ENCODE measurements at regions not wholly inside any gene's neighbourhood (a gene's known extent, or its start where the extent isn't known, plus 50 kb on each side); places are given as distances from the start of the nearest gene placed in this dataset.
A peak's percentile ranks its signal among the peaks of the same experiment; 100 is the strongest.

DNA sequence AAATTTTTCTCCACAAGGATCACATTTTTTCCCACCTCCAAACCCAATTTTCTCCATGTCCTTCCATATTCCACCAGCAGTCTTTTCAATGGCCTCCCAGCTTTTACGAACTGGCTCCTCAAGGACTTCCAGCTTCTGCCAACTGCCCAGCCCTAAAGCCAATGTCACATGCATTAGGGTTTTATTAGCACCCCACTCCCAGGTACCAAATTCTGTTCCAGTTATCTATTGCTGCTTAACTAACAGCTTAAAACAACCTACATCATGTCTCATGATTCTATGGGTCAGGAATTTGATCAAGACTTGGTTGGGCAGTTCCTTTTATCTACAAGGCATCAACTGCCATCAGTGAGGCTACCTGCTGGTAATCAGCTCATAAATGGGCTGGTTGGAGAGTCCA lies 151.3 kb downstream of the SPTSSA start:
- H3K4me3 ChIP-seq (replicated peaks; ENCODE audit: low read depth, low read length) = no peak overlapping the region
- DNase-seq (ENCODE audit: extremely low read depth, low read depth) = no peak
- TF ChIP-seq, protein P1, sequence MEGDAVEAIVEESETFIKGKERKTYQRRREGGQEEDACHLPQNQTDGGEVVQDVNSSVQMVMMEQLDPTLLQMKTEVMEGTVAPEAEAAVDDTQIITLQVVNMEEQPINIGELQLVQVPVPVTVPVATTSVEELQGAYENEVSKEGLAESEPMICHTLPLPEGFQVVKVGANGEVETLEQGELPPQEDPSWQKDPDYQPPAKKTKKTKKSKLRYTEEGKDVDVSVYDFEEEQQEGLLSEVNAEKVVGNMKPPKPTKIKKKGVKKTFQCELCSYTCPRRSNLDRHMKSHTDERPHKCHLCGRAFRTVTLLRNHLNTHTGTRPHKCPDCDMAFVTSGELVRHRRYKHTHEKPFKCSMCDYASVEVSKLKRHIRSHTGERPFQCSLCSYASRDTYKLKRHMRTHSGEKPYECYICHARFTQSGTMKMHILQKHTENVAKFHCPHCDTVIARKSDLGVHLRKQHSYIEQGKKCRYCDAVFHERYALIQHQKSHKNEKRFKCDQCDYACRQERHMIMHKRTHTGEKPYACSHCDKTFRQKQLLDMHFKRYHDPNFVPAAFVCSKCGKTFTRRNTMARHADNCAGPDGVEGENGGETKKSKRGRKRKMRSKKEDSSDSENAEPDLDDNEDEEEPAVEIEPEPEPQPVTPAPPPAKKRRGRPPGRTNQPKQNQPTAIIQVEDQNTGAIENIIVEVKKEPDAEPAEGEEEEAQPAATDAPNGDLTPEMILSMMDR (IDR thresholded peaks at IDR 0.05; ENCODE audit: low read depth, low read length, missing control alignments) = no peak

DNA sequence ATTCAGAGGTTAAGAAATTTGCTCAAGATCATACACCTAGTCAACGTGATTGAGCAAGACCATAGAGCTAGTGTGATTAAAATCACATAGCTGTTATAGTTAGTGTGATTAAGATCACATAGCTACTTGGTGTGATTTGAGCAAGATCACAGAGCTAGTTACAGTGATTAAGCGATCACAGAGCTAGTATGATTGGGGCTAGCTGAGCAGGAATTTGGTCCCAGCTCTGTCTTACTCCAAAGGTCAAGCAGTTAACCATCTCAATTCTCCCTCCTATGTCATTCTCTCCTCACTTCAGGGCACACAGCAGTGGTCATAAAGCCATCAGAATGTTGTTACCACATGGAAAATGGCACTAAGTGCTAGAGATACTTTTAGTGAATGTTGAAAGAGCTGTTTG lies 158.2 kb downstream of the SPTSSA start:
- no peak for DNase-seq (ENCODE audit: extremely low read depth, low read depth)
- H3K4me3 ChIP-seq (replicated peaks; ENCODE audit: low read depth, low read length) = no peak overlapping the region
- TF ChIP-seq, protein P1 (IDR thresholded peaks at IDR 0.05; ENCODE audit: low read depth, low read length, missing control alignments) = no peak

DNA sequence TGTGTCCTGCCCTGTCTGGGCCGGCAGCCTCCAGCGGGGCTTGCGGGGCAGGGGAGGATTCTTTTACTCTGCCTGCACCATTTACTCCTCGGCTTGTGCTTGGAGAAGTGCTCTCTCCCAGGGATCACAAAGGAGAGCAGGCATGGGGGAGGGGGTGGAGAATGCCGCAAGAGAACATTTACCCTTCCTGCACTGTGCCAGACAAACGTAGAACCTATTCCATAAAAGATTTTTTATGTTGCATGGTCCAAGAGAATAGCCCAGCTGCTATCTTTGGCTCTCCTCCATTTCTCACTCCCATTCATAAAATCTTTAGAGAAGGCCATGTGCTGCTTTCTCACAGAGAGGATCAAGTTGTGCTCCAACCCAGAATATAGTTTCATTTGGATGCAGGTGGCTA lies 159.4 kb downstream of the SPTSSA start:
- no peak overlapping the region for H3K4me3 ChIP-seq (replicated peaks; ENCODE audit: low read depth, low read length)
- TF ChIP-seq, protein P1 (IDR thresholded peaks at IDR 0.05; ENCODE audit: low read depth, low read length, missing control alignments) = no peak
- DNase-seq (ENCODE audit: extremely low read depth, low read depth) = no peak

DNA sequence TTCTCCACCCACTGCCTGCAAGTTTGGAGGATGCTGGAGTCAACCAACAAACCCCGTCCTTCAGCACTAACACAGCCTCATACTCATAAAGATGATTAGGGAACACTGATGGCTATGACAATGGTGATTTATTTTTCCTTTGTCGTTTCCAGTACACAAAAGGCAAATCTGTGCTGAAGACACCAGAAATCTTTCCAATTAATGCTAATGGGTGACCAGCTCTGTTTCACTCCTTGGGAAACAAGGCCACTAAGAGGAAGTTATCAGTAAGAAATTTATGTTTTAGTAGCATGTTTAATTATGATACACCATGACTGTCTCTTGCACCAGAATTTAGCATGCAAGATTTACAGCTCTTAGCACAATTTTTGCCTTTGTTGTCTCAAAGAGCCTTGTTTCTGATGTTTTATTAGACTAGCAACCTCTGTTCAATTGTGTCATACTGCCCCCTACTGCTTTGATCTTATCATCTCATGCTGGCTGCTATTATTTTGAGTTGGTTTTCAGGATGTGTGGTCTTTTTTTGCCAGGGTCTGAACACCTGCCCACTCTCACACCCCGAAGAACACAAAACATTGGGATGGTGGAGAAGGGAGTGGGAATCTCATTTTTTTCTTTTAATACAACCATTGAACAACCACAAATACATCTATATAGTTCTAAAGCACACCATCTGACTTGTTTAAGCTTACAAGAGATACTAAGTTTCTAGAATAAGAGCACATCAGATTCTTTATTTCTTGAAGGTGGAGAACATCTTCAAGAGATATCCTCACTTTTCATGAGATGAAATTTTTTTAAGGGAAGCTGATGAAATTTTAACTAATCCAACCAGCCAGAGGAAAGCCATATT lies 160.9 kb downstream of the SPTSSA start:
- peak; percentile 52 for DNase-seq (ENCODE audit: extremely low read depth, low read depth)
- H3K4me3 ChIP-seq (replicated peaks; ENCODE audit: low read depth, low read length) = no peak overlapping the region
- TF ChIP-seq, protein P1 (IDR thresholded peaks at IDR 0.05; ENCODE audit: low read depth, low read length, missing control alignments) = peak; percentile 57

DNA sequence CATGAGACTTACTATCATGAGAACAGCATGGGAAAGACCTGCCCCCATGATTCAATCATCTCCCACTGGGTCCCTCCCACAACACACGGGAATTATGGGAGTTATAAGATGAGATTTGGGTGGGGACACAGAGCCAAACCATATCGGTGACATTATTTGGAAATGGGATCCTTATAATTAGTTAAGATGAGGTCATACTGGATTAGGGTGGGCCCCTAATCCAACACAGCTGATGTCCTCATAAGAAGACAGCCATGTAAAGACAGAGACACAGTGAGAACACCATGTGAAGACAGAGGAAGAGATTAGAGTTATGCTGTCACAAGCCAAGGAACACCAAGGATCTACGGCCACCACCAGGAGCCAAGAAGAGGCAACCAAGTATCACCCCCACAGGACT lies 161.7 kb downstream of the SPTSSA start:
- DNase-seq (ENCODE audit: extremely low read depth, low read depth) = no peak
- H3K4me3 ChIP-seq (replicated peaks; ENCODE audit: low read depth, low read length) = no peak overlapping the region
- TF ChIP-seq, protein P1 (IDR thresholded peaks at IDR 0.05; ENCODE audit: low read depth, low read length, missing control alignments) = no peak

DNA sequence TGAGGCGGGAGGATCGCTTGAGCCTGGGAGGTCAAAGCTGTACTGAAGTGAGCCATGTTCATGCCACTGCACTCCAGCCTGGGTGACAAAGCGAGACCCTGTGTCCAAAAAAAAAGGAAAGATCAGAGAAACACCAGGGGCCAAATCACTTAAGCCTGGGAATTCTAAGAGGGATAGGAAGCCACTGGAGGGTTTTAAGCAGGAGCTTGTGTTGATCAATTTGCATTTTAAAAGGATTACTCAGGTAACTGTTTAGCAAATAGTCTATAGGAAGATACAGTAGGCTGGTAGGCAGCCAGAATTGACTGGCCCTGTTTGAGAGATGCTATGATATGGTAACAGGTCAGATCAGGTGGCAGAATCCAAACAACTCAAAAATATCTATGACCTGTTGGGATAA lies 162.7 kb downstream of the SPTSSA start:
- no peak overlapping the region for H3K4me3 ChIP-seq (replicated peaks; ENCODE audit: low read depth, low read length)
- no peak for DNase-seq (ENCODE audit: extremely low read depth, low read depth)
- TF ChIP-seq, protein P1 (IDR thresholded peaks at IDR 0.05; ENCODE audit: low read depth, low read length, missing control alignments) = no peak
